ENCODE measurements at regions not wholly inside any gene's neighbourhood (a gene's known extent, or its start where the extent isn't known, plus 50 kb on each side); places are given as distances from the start of the nearest gene placed in this dataset.

- Mint-ChIP-seq H3K9me3 (ENCODE audit: insufficient read depth) (no peaks in the 10 kb centered on the region), H3K27me3 (no peaks in the 10 kb centered on the region), H3K4me1 (peaks cover 47% of the 10 kb centered on the region), H3K4me3 (peak overlapping the region; percentile 79), H3K27ac (peak overlapping the region; percentile 54)
- Histone ChIP-seq H3K4me2 (replicated peaks; ENCODE audit: low read depth, low read length, poor library complexity, severe bottlenecking) (peak overlapping the region; percentile 63), H3K36me3 (replicated peaks in 1 of 2; ENCODE audit: control extremely low read depth in 1 of 2, control insufficient read depth in 1 of 2, extremely low read depth in 1 of 2, insufficient read depth in 2 of 2, low read length in 1 of 2) (no peaks in the 10 kb centered on the region), H3K4me1 (ENCODE audit: control insufficient read depth in 2 of 2, insufficient read depth in 2 of 2, low read length in 2 of 2) (peaks cover 33 to 45% of the 10 kb centered on the region in 2 donors), H3K27me3 (replicated peaks in 1 of 4; ENCODE audit: control extremely low read depth in 1 of 4, control insufficient read depth in 3 of 4, insufficient read depth in 4 of 4, low read length in 3 of 4) (peaks cover 0 to 2% (median 0%) of the 10 kb centered on the region in 4 experiments), H3K4me3 (ENCODE audit: control extremely low read depth in 1 of 5, extremely low read depth in 1 of 5, insufficient read depth in 1 of 5, low read depth in 2 of 5, low read length in 4 of 5) (peak overlapping the region in 3 of 5 experiments; percentile 15 to 48 (median 21)), H3K9ac (ENCODE audit: low read length) (peak overlapping the region; percentile 25), H3K79me2 (ENCODE audit: control insufficient read depth, insufficient read depth, low read length) (no peaks in the 10 kb centered on the region), H4K20me1 (ENCODE audit: control insufficient read depth, insufficient read depth, low read length, poor library complexity, severe bottlenecking) (no peaks in the 10 kb centered on the region), H2AFZ (ENCODE audit: insufficient read depth, low read depth, low read length, poor library complexity, severe bottlenecking) (peak overlapping the region; percentile 20), H3K9me3 (ENCODE audit: control extremely low read depth in 1 of 3, control insufficient read depth in 2 of 3, insufficient read depth in 1 of 3, low read length in 2 of 3) (peaks cover 0 to 3% (median 0%) of the 10 kb centered on the region in 3 donors), H3K27ac (ENCODE audit: low read length in 2 of 2) (peak overlapping the region in 1 of 2 donors; percentile 8)
- ATAC-seq (ENCODE audit: low read depth) = peak; percentile 73
- POLR2A ChIA-PET = no interaction called here
- DNase-seq = peak; percentile 65
- WGBS (ENCODE audit: insufficient coverage) = 0% methylated on average over 1 of the region's 5 CpGs
- intact Hi-C loops (cut with micrococcal nuclease) = no loop called here
- CTCF ChIA-PET = interaction anchor here (1.0 to 1.7 kb wide), 3 partner anchors 14 to 58 kb away, joined by 3 to 5 read pairs (median 5); no protein-coding TSS in a partner anchor
- TF ChIP-seq EZH2 (IDR thresholded peaks at IDR 0.05; ENCODE audit: borderline replicate concordance, insufficient read depth, low read depth, low read length, poor library complexity, severe bottlenecking) (no peak), CTCF (IDR thresholded peaks at IDR 0.05) (no peak)
Measured at GRCh38 chr7:25625306-25625992, 397.2 kb upstream of the NPVF start.

GRCh38 chr7:25626451-25627131 lies 398.3 kb upstream of the NPVF start:
- Mint-ChIP-seq H3K4me3 (no peak overlapping the region), H3K4me1 (peaks cover 37% of the 10 kb centered on the region), H3K9me3 (ENCODE audit: insufficient read depth) (no peaks in the 10 kb centered on the region), H3K27ac (no peak overlapping the region), H3K27me3 (no peaks in the 10 kb centered on the region)
- Histone ChIP-seq H3K4me1 (ENCODE audit: control insufficient read depth in 2 of 2, insufficient read depth in 2 of 2, low read length in 2 of 2) (peaks cover 21 to 34% of the 10 kb centered on the region in 2 donors), H3K9me3 (ENCODE audit: control extremely low read depth in 1 of 3, control insufficient read depth in 2 of 3, insufficient read depth in 1 of 3, low read length in 2 of 3) (peaks cover 0 to under 1% (median 0%) of the 10 kb centered on the region in 3 donors), H2AFZ (ENCODE audit: insufficient read depth, low read depth, low read length, poor library complexity, severe bottlenecking) (no peak overlapping the region), H3K27me3 (replicated peaks in 1 of 4; ENCODE audit: control extremely low read depth in 1 of 4, control insufficient read depth in 3 of 4, insufficient read depth in 4 of 4, low read length in 3 of 4) (peaks cover 0 to 2% (median 0%) of the 10 kb centered on the region in 4 experiments), H3K36me3 (replicated peaks in 1 of 2; ENCODE audit: control extremely low read depth in 1 of 2, control insufficient read depth in 1 of 2, extremely low read depth in 1 of 2, insufficient read depth in 2 of 2, low read length in 1 of 2) (no peaks in the 10 kb centered on the region), H3K9ac (ENCODE audit: low read length) (no peak overlapping the region), H3K4me3 (ENCODE audit: control extremely low read depth in 1 of 5, extremely low read depth in 1 of 5, insufficient read depth in 1 of 5, low read depth in 2 of 5, low read length in 4 of 5) (no peak overlapping the region), H3K4me2 (replicated peaks; ENCODE audit: low read depth, low read length, poor library complexity, severe bottlenecking) (no peak overlapping the region), H4K20me1 (ENCODE audit: control insufficient read depth, insufficient read depth, low read length, poor library complexity, severe bottlenecking) (no peaks in the 10 kb centered on the region), H3K79me2 (ENCODE audit: control insufficient read depth, insufficient read depth, low read length) (no peaks in the 10 kb centered on the region), H3K27ac (ENCODE audit: low read length in 2 of 2) (no peak overlapping the region)
- no CpG with 5 or more reads among the region's 4 CpGs for WGBS (ENCODE audit: insufficient coverage)
- DNase-seq (no peak), ATAC-seq (ENCODE audit: low read depth) (no peak)
- no peak for TF ChIP-seq EZH2 (IDR thresholded peaks at IDR 0.05; ENCODE audit: borderline replicate concordance, insufficient read depth, low read depth, low read length, poor library complexity, severe bottlenecking)
- TF ChIP-seq CTCF (IDR thresholded peaks at IDR 0.05) = no peak
- ChIA-PET POLR2A (no interaction called here), CTCF (interaction anchor here (1.7 kb wide), 2 partner anchors 59 to 61 kb away, joined by 5 read pairs; no protein-coding TSS in a partner anchor)
- intact Hi-C loops (cut with micrococcal nuclease) = no loop called here
